ENCODE measurements at regions not wholly inside any gene's neighbourhood (a gene's known extent, or its start where the extent isn't known, plus 50 kb on each side); places are given as distances from the start of the nearest gene placed in this dataset.

DNA sequence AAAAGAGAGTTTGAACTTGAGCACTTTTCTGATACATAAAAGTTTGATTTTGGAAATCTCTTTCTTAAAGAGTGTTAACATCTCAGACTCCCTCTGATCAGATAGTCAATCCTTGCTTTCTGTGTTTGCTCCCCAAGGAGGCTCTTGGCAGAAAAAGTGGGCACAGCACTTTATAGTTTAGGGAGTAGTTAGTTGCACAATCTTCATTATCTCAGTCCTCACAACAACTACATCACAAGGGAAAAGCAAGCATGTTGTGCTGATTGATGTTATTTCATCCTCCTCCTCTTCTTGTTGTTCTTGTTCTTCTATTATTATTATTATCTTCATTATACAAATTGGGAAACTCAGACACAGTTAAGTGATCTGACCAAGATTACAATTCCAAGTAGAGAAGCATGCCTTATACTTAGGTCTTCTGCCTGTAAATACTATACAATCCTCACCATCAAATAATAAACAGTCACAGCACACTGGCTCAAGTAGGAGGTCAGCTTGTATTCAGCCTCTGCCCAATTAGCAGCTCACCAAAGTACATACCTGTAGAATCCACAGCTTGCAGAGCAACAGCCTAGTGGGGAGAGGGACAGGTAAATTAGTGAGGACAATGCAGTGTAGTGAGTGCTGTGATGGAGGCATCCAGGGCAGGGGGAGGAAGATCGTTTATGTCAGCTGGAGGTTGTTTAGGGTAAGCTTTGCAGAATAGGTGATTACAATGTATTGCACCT is 304.1 kb upstream of the MME start:
- Histone ChIP-seq H3K27me3 (ENCODE audit: insufficient read depth, low read length, poor library complexity, severe bottlenecking) (no peaks in the 10 kb centered on the region), H3K4me3 (ENCODE audit: low read length, poor library complexity, severe bottlenecking) (no peak overlapping the region), H2AFZ (ENCODE audit: low read length) (no peak overlapping the region), H3K4me1 (ENCODE audit: insufficient read depth, low read length, poor library complexity, severe bottlenecking) (no peaks in the 10 kb centered on the region), H3K9me2 (replicated peaks; ENCODE audit: low read depth, low read length) (no peaks in the 10 kb centered on the region), H4K20me1 (ENCODE audit: insufficient read depth, low read length, poor library complexity, severe bottlenecking) (no peaks in the 10 kb centered on the region), H3K4me2 (ENCODE audit: low read depth, low read length, poor library complexity, severe bottlenecking) (no peak overlapping the region), H3K9me3 (ENCODE audit: insufficient read depth, low read depth, low read length) (no peaks in the 10 kb centered on the region), H3K79me2 (ENCODE audit: insufficient read depth, low read length) (no peaks in the 10 kb centered on the region), H3K9ac (ENCODE audit: low read depth, low read length, poor library complexity, severe bottlenecking) (no peak overlapping the region), H3K36me3 (ENCODE audit: insufficient read depth, low read length) (no peaks in the 10 kb centered on the region), H3F3A (ENCODE audit: low read depth) (no peaks in the 10 kb centered on the region)
- TF ChIP-seq EZH2phosphoT487 (IDR thresholded peaks at IDR 0.05; ENCODE audit: borderline replicate concordance) = no peak
- TF ChIP-seq, protein P1, sequence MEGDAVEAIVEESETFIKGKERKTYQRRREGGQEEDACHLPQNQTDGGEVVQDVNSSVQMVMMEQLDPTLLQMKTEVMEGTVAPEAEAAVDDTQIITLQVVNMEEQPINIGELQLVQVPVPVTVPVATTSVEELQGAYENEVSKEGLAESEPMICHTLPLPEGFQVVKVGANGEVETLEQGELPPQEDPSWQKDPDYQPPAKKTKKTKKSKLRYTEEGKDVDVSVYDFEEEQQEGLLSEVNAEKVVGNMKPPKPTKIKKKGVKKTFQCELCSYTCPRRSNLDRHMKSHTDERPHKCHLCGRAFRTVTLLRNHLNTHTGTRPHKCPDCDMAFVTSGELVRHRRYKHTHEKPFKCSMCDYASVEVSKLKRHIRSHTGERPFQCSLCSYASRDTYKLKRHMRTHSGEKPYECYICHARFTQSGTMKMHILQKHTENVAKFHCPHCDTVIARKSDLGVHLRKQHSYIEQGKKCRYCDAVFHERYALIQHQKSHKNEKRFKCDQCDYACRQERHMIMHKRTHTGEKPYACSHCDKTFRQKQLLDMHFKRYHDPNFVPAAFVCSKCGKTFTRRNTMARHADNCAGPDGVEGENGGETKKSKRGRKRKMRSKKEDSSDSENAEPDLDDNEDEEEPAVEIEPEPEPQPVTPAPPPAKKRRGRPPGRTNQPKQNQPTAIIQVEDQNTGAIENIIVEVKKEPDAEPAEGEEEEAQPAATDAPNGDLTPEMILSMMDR (conservative IDR thresholded peaks at IDR 0.05; ENCODE audit: low read length) = no peak

GRCh38 chr3:154766765-154767503 is 313.2 kb upstream of the MME start:
- H3K4me2 ChIP-seq (ENCODE audit: low read depth, low read length, poor library complexity, severe bottlenecking) = no peak overlapping the region
- no peaks in the 10 kb centered on the region for H3F3A ChIP-seq (ENCODE audit: low read depth)
- H2AFZ ChIP-seq (ENCODE audit: low read length) = no peak overlapping the region
- peaks cover 12% of the 10 kb centered on the region for H3K4me1 ChIP-seq (ENCODE audit: insufficient read depth, low read length, poor library complexity, severe bottlenecking)
- H3K27me3 ChIP-seq (ENCODE audit: insufficient read depth, low read length, poor library complexity, severe bottlenecking) = no peaks in the 10 kb centered on the region
- peaks cover 9% of the 10 kb centered on the region; the same call in 1 of the 2 replicates for H3K9me3 ChIP-seq (ENCODE audit: insufficient read depth, low read depth, low read length)
- H3K79me2 ChIP-seq (ENCODE audit: insufficient read depth, low read length) = no peaks in the 10 kb centered on the region
- TF ChIP-seq, protein P1 (conservative IDR thresholded peaks at IDR 0.05; ENCODE audit: low read length) = no peak
- no peak for TF ChIP-seq EZH2phosphoT487 (IDR thresholded peaks at IDR 0.05; ENCODE audit: borderline replicate concordance)
- H4K20me1 ChIP-seq (ENCODE audit: insufficient read depth, low read length, poor library complexity, severe bottlenecking) = no peaks in the 10 kb centered on the region
- no peaks in the 10 kb centered on the region for H3K9me2 ChIP-seq (replicated peaks; ENCODE audit: low read depth, low read length)
- no peak overlapping the region for H3K9ac ChIP-seq (ENCODE audit: low read depth, low read length, poor library complexity, severe bottlenecking)
- no peaks in the 10 kb centered on the region for H3K36me3 ChIP-seq (ENCODE audit: insufficient read depth, low read length)
- H3K4me3 ChIP-seq (ENCODE audit: low read length, poor library complexity, severe bottlenecking) = no peak overlapping the region

DNA sequence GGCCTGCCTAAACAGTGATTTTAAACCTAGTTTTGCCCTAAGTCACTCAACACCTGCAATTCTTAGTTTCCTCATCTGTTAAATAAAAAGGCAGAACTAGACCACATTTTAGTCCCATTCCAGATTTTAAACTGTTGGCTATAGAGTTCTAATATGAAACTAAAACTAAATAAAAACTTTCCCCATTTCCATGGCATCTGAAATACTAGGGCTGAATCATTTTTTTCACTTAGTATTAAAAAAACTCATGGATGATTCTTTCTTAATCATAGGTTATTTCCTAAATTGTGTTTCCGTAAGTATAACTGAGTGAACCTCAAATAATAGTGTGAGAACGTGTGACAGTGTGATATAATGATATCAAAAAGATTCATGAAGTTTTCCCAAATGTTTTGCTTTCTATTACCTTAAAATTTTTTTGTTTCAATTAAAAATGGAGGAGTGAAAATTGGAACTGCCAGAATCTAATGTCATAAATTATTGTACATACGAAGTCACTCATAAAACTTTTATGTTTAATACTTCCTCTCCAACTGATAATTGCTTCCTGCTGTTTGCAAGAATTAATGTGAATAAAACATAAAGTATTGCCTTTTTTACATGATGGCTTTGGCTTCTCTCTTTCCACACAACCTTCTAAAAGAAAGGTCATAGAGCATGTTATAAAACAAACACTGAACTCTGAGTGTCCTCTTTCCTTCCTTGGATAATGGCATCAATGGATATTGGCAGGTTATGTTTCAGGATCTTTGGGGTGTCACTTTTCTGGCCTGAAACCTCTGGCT is 315.1 kb upstream of the MME start:
- Histone ChIP-seq H3K9me3 (ENCODE audit: insufficient read depth, low read depth, low read length) (peaks cover 9% of the 10 kb centered on the region; the same call in 1 of the 2 replicates), H3K9me2 (replicated peaks; ENCODE audit: low read depth, low read length) (no peaks in the 10 kb centered on the region), H3K9ac (ENCODE audit: low read depth, low read length, poor library complexity, severe bottlenecking) (no peak overlapping the region), H4K20me1 (ENCODE audit: insufficient read depth, low read length, poor library complexity, severe bottlenecking) (no peaks in the 10 kb centered on the region), H3K4me3 (ENCODE audit: low read length, poor library complexity, severe bottlenecking) (peak overlapping the region; percentile 1), H3K4me2 (ENCODE audit: low read depth, low read length, poor library complexity, severe bottlenecking) (peak overlapping the region; percentile 56), H3F3A (ENCODE audit: low read depth) (no peaks in the 10 kb centered on the region), H3K79me2 (ENCODE audit: insufficient read depth, low read length) (no peaks in the 10 kb centered on the region), H2AFZ (ENCODE audit: low read length) (no peak overlapping the region), H3K4me1 (ENCODE audit: insufficient read depth, low read length, poor library complexity, severe bottlenecking) (peaks cover 12% of the 10 kb centered on the region), H3K36me3 (ENCODE audit: insufficient read depth, low read length) (no peaks in the 10 kb centered on the region), H3K27me3 (ENCODE audit: insufficient read depth, low read length, poor library complexity, severe bottlenecking) (no peaks in the 10 kb centered on the region)
- TF ChIP-seq, protein P1 (conservative IDR thresholded peaks at IDR 0.05; ENCODE audit: low read length) = no peak
- no peak for TF ChIP-seq EZH2phosphoT487 (IDR thresholded peaks at IDR 0.05; ENCODE audit: borderline replicate concordance)
